ENCODE measurements at regions not wholly inside any gene's neighbourhood (a gene's known extent, or its start where the extent isn't known, plus 50 kb on each side); places are given as distances from the start of the nearest gene placed in this dataset.

- TF ChIP-seq, protein P1, sequence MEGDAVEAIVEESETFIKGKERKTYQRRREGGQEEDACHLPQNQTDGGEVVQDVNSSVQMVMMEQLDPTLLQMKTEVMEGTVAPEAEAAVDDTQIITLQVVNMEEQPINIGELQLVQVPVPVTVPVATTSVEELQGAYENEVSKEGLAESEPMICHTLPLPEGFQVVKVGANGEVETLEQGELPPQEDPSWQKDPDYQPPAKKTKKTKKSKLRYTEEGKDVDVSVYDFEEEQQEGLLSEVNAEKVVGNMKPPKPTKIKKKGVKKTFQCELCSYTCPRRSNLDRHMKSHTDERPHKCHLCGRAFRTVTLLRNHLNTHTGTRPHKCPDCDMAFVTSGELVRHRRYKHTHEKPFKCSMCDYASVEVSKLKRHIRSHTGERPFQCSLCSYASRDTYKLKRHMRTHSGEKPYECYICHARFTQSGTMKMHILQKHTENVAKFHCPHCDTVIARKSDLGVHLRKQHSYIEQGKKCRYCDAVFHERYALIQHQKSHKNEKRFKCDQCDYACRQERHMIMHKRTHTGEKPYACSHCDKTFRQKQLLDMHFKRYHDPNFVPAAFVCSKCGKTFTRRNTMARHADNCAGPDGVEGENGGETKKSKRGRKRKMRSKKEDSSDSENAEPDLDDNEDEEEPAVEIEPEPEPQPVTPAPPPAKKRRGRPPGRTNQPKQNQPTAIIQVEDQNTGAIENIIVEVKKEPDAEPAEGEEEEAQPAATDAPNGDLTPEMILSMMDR (IDR thresholded peaks at IDR 0.05; ENCODE audit: poor library complexity): no peak
- TF ChIP-seq EZH2 (IDR thresholded peaks at IDR 0.05; ENCODE audit: borderline replicate concordance): no peak
- no peak for TF ChIP-seq EZH2phosphoT487 (IDR thresholded peaks at IDR 0.05; ENCODE audit: low read depth, severe bottlenecking, unreplicated experiment)
Observed at GRCh38 chr6:88477413-88477812, 311.3 kb upstream of the CNR1 start.
